ENCODE measurements at regions not wholly inside any gene's neighbourhood (a gene's known extent, or its start where the extent isn't known, plus 50 kb on each side); places are given as distances from the start of the nearest gene placed in this dataset.

- Mint-ChIP-seq H3K4me1 (no peaks in the 10 kb centered on the region), H3K4me3 (no peak overlapping the region), H3K36me3 (ENCODE audit: low read depth) (no peaks in the 10 kb centered on the region), H3K9me3 (no peaks in the 10 kb centered on the region), H3K27me3 (no peaks in the 10 kb centered on the region), H3K27ac (no peak overlapping the region)
- intact Hi-C loops (cut with micrococcal nuclease) = no loop called here
- no peak for ATAC-seq (ENCODE audit: low read depth)
- CTCF ChIA-PET = no interaction called here
- no peak for DNase-seq
- POLR2A ChIA-PET = no interaction called here
- no peak for TF ChIP-seq CTCF (IDR thresholded peaks at IDR 0.05)
Measured at GRCh38 chrX:96376266-96376665, 308.4 kb upstream of the DIAPH2 start.

GRCh38 chrX:96379951-96380350, 304.7 kb upstream of the DIAPH2 start:
- H3K4me1 Mint-ChIP-seq = no peaks in the 10 kb centered on the region
- intact Hi-C loops (cut with micrococcal nuclease) = no loop called here
- H3K9me3 Mint-ChIP-seq = no peaks in the 10 kb centered on the region
- ATAC-seq (ENCODE audit: low read depth) = no peak
- no peak overlapping the region for H3K27ac Mint-ChIP-seq
- ChIA-PET CTCF (no interaction called here), POLR2A (no interaction called here)
- H3K27me3 Mint-ChIP-seq = no peaks in the 10 kb centered on the region
- no peak for TF ChIP-seq CTCF (IDR thresholded peaks at IDR 0.05)
- no peak overlapping the region for H3K4me3 Mint-ChIP-seq
- DNase-seq = no peak
- H3K36me3 Mint-ChIP-seq (ENCODE audit: low read depth) = no peaks in the 10 kb centered on the region

GRCh38 chrX:96382018-96382417, 302.6 kb upstream of the DIAPH2 start:
- H3K36me3 Mint-ChIP-seq (ENCODE audit: low read depth) = no peaks in the 10 kb centered on the region
- H3K27me3 Mint-ChIP-seq = no peaks in the 10 kb centered on the region
- no peak overlapping the region for H3K4me3 Mint-ChIP-seq
- no peaks in the 10 kb centered on the region for H3K9me3 Mint-ChIP-seq
- H3K27ac Mint-ChIP-seq = no peak overlapping the region
- DNase-seq = no peak
- POLR2A ChIA-PET = no interaction called here
- TF ChIP-seq CTCF (IDR thresholded peaks at IDR 0.05) = no peak
- H3K4me1 Mint-ChIP-seq = no peaks in the 10 kb centered on the region
- no peak for ATAC-seq (ENCODE audit: low read depth)
- intact Hi-C loops (cut with micrococcal nuclease) = no loop called here
- CTCF ChIA-PET = no interaction called here

- intact Hi-C loops (cut with micrococcal nuclease) = no loop called here
- Mint-ChIP-seq H3K4me1 (no peaks in the 10 kb centered on the region), H3K4me3 (no peak overlapping the region), H3K27me3 (no peaks in the 10 kb centered on the region), H3K27ac (no peak overlapping the region), H3K9me3 (no peaks in the 10 kb centered on the region), H3K36me3 (ENCODE audit: low read depth) (no peaks in the 10 kb centered on the region)
- TF ChIP-seq CTCF (IDR thresholded peaks at IDR 0.05) = no peak
- ATAC-seq (ENCODE audit: low read depth) (no peak), DNase-seq (no peak)
- ChIA-PET CTCF (no interaction called here), POLR2A (no interaction called here)
Measured at GRCh38 chrX:96383428-96383827, 301.2 kb upstream of the DIAPH2 start.

GRCh38 chrX:96386325-96386724, 298.3 kb upstream of the DIAPH2 start:
- Mint-ChIP-seq H3K27ac (no peak overlapping the region), H3K27me3 (no peaks in the 10 kb centered on the region), H3K9me3 (no peaks in the 10 kb centered on the region), H3K4me1 (no peaks in the 10 kb centered on the region), H3K36me3 (ENCODE audit: low read depth) (no peaks in the 10 kb centered on the region), H3K4me3 (no peak overlapping the region)
- ATAC-seq (ENCODE audit: low read depth) (no peak), DNase-seq (no peak)
- no peak for TF ChIP-seq CTCF (IDR thresholded peaks at IDR 0.05)
- POLR2A ChIA-PET = no interaction called here
- CTCF ChIA-PET = no interaction called here
- intact Hi-C loops (cut with micrococcal nuclease) = no loop called here

Measured in activated B cell treated with CpG ODN at 0.5 μM for 24 hours (primary cell).